Natural killer cell (primary cell): ENCODE measurements at regions not wholly inside any gene's neighbourhood (a gene's known extent, or its start where the extent isn't known, plus 50 kb on each side); places are given as distances from the start of the nearest gene placed in this dataset.

Experiments used
- ATAC-seq, 3 donors: fragments of 150-1000 bp in 2 of 3; fragments of 200-7000 bp in 1 of 3; cut with Tn5 transposase; 1 replicate in 1 of 3; 2 replicates in 2 of 3; pipeline ENCODE4 v1.10.0; 2021; ENCODE audit warnings: mild to moderate bottlenecking in 2 of 3, moderate library complexity in 2 of 3
- DNase-seq, 2 donors: peaks; one replicate each; pipeline versions ENCODE4 v3.0.0 to v3.0.0-alpha.2; 2013 to 2021; ENCODE audit warnings: mixed read lengths in 1 of 2
- H3K27ac ChIP-seq: one replicate; pipeline ENCODE4 v1.5.1; 2013; ENCODE audit warnings: mild to moderate bottlenecking, low read length
- H3K27me3 ChIP-seq: one replicate; pipeline ENCODE4 v1.6.1; 2013; ENCODE audit warnings: low read length; ENCODE audit not compliant: control insufficient read depth, insufficient read depth
- H3K36me3 ChIP-seq: one replicate; pipeline ENCODE4 v1.6.1; 2013; ENCODE audit warnings: low read length; ENCODE audit not compliant: control insufficient read depth, insufficient read depth
- H3K4me1 ChIP-seq: one replicate; pipeline ENCODE4 v1.6.1; 2013; ENCODE audit warnings: low read length; ENCODE audit not compliant: control insufficient read depth, insufficient read depth
- H3K4me3 ChIP-seq: one replicate; pipeline ENCODE4 v1.5.1; 2013; ENCODE audit warnings: low read length
- H3K9me3 ChIP-seq: one replicate; pipeline ENCODE4 v1.6.1; 2013; ENCODE audit warnings: low read length; ENCODE audit not compliant: control insufficient read depth, insufficient read depth
- H3K27ac Mint-ChIP-seq, 2 donors: one replicate each; pipeline ENCODE4 v1.8.0; 2022; ENCODE audit warnings: mild to moderate bottlenecking in 2 of 2, mixed read lengths in 2 of 2, moderate library complexity in 1 of 2
- H3K27me3 Mint-ChIP-seq, 2 donors: one replicate each; pipeline ENCODE4 v1.8.0; 2022; ENCODE audit warnings: low read depth in 2 of 2, mixed read lengths in 2 of 2
- H3K36me3 Mint-ChIP-seq: one replicate; pipeline ENCODE4 v1.8.0; 2022; ENCODE audit warnings: mixed read lengths
- H3K4me1 Mint-ChIP-seq, 2 donors: one replicate each; pipeline ENCODE4 v1.8.0; 2022; ENCODE audit warnings: mixed read lengths in 2 of 2
- H3K4me3 Mint-ChIP-seq: one replicate; pipeline ENCODE4 v1.8.0; 2022; ENCODE audit warnings: mild to moderate bottlenecking, moderate library complexity, mixed read lengths
- H3K9me3 Mint-ChIP-seq, 2 donors: one replicate each; pipeline ENCODE4 v1.8.0; 2022; ENCODE audit warnings: mixed read lengths in 2 of 2
- WGBS: methylation state at CpG from one replicate; pipeline ENCODE4 v1.1.7; 2013; ENCODE audit warnings: missing lambda C conversion rate; ENCODE audit not compliant: insufficient coverage; 5-methylcytosine and 5-hydroxymethylcytosine counted together
- intact Hi-C: fragments of 100-400 bp; cut with micrococcal nuclease; formaldehyde crosslinking; loops from one replicate; pipeline ENCODE4 v1.14.2; 2022
- TF ChIP-seq, protein P1 (sequence below): fragments of 200-600 bp; IDR thresholded peaks from one replicate; pipeline ENCODE4 v1.8.0; 2022; ENCODE audit warnings: antibody characterized with exemption

DNA sequence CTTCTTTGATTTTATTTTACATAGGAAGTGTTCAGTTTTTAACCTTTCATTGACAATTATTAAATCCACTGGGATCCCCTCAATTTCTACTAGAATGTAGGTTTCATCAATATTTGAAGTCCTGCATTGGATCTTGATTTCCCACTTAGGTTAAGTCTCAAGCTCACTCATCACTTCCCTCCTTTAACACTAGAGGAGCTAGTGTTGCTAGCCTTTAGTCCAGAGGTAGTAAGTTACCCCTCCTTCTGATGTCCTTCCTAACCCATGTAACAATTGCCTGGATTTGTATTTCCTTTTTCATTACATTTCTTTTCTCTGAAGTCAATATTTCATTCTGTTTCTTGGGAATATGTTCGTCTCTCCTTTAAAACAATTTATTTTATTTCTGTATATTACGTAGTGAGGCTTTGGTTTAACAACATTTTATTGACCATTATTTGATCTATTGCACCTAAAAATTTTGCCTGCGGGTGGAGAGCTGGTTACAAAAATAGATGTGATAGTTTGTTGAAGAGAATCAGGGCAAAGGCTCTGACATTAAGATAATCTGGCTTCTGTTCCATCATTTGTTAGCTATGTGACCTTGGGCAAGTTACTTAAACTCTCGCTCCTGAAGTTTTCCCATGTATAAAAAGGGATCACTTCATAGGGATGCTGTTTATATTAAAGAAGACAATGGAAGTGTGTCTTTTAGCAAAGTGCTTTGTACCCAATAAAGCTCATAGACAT is 833.0 kb downstream of the SLC4A3 start:
- 87% methylated on average over 2 of the region's 4 CpGs for WGBS
- intact Hi-C loops = no loop called here

DNA sequence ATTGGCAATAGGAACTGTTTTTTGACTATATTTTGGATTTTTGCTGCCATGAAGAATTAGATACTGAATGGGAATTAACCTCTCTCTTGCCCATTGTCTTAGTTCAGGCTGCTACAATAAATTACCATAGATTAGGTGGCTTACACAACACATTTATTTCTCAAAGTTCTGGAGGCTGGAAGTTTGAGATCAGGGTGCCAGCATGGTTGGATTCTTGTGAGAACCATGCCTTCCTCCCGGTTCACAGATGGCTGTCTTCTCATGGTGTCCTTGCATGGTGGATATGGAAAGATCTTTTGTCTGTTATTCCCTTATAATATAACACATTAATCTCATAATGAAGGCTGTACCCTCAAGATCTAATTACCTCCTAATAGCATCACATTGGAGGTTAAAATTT is 836.4 kb downstream of the SLC4A3 start:
- ATAC-seq = no peak
- no peaks in the 10 kb centered on the region for H3K36me3 ChIP-seq

More for the DNA sequence above, 833.0 kb downstream of the SLC4A3 start:
- TF ChIP-seq, protein P1, sequence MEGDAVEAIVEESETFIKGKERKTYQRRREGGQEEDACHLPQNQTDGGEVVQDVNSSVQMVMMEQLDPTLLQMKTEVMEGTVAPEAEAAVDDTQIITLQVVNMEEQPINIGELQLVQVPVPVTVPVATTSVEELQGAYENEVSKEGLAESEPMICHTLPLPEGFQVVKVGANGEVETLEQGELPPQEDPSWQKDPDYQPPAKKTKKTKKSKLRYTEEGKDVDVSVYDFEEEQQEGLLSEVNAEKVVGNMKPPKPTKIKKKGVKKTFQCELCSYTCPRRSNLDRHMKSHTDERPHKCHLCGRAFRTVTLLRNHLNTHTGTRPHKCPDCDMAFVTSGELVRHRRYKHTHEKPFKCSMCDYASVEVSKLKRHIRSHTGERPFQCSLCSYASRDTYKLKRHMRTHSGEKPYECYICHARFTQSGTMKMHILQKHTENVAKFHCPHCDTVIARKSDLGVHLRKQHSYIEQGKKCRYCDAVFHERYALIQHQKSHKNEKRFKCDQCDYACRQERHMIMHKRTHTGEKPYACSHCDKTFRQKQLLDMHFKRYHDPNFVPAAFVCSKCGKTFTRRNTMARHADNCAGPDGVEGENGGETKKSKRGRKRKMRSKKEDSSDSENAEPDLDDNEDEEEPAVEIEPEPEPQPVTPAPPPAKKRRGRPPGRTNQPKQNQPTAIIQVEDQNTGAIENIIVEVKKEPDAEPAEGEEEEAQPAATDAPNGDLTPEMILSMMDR = no peak
- H3K9me3 ChIP-seq = no peaks in the 10 kb centered on the region
- Mint-ChIP-seq H3K36me3 (no peaks in the 10 kb centered on the region), H3K9me3 (peaks cover 2 to 3% of the 10 kb centered on the region in 2 donors), H3K4me1 (no peaks in the 10 kb centered on the region), H3K27ac (no peak overlapping the region), H3K4me3 (no peak overlapping the region), H3K27me3 (no peaks in the 10 kb centered on the region)
- ATAC-seq = no peak
- no peaks in the 10 kb centered on the region for H3K36me3 ChIP-seq
- no peak for DNase-seq
- H3K4me3 ChIP-seq = no peak overlapping the region
- H3K27me3 ChIP-seq = no peaks in the 10 kb centered on the region
- H3K4me1 ChIP-seq = no peaks in the 10 kb centered on the region
- H3K27ac ChIP-seq = no peak overlapping the region

DNA sequence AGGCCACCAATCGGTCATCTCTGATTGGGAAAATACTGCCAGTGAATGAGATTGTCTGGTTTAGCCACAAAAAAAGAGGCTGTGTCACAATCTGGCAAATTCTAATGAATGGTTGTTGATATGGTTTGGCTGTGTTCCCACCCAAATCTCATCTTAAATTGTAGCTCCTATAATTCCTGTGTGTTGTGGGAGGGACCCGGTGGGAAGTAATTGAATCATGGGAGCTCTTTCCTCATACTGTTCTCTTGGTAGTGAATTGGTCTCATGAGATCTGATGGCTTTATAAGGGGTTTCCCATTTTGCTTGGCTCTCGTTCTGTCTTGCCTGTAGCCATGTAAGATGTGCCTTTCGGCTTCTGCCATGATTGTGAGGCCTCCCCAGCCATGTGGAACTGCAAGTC is 838.3 kb downstream of the SLC4A3 start:
- H3K4me1 ChIP-seq = no peaks in the 10 kb centered on the region
- TF ChIP-seq, protein P1 = no peak
- Mint-ChIP-seq H3K4me1 (no peaks in the 10 kb centered on the region), H3K36me3 (no peaks in the 10 kb centered on the region), H3K4me3 (no peak overlapping the region), H3K27ac (no peak overlapping the region), H3K9me3 (peaks cover 2 to 7% of the 10 kb centered on the region in 2 donors), H3K27me3 (no peaks in the 10 kb centered on the region)
- intact Hi-C loops = no loop called here
- ATAC-seq (no peak), DNase-seq (no peak)
- H3K9me3 ChIP-seq = no peaks in the 10 kb centered on the region
- H3K27ac ChIP-seq = no peak overlapping the region
- 95% methylated on average over 3 of the region's 4 CpGs for WGBS
- no peak overlapping the region for H3K4me3 ChIP-seq
- no peaks in the 10 kb centered on the region for H3K27me3 ChIP-seq
- H3K36me3 ChIP-seq = no peaks in the 10 kb centered on the region

More for the DNA sequence above, 836.4 kb downstream of the SLC4A3 start:
- H3K27me3 Mint-ChIP-seq = no peaks in the 10 kb centered on the region
- TF ChIP-seq, protein P1 = no peak
- intact Hi-C loops = no loop called here
- no peaks in the 10 kb centered on the region for H3K4me1 ChIP-seq
- no peak overlapping the region for H3K27ac ChIP-seq
- H3K36me3 Mint-ChIP-seq = no peaks in the 10 kb centered on the region
- no peak for DNase-seq
- H3K27ac Mint-ChIP-seq = no peak overlapping the region
- H3K9me3 Mint-ChIP-seq = peaks cover 2 to 7% of the 10 kb centered on the region in 2 donors
- WGBS = no CpG with 5 or more reads among the region's 1 CpG
- no peak overlapping the region for H3K4me3 ChIP-seq
- no peak overlapping the region for H3K4me3 Mint-ChIP-seq
- no peaks in the 10 kb centered on the region for H3K4me1 Mint-ChIP-seq
- H3K27me3 ChIP-seq = no peaks in the 10 kb centered on the region
- no peaks in the 10 kb centered on the region for H3K9me3 ChIP-seq

DNA sequence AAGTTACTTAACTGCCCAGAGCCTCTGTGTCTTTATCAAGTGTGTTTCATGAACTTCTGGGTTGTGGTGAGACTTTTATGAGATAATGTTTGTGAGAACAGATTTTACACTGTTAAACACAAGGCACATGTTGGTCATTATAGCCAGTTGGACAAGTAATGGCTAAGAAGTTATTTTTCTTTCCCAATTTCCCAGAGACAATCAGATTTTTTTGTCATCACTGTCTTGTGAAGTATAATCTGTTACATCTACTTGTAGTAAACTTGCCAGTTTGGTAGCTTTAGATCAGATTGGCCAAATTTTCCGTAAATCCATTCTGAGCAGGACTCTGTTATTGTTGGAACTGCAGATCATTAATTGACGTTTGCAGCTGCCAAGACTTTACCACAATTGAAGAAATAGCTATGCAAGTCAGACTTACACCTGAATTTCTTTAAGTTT is 838.8 kb downstream of the SLC4A3 start:
- Histone ChIP-seq H3K27ac (no peak overlapping the region), H3K36me3 (no peaks in the 10 kb centered on the region), H3K4me1 (no peaks in the 10 kb centered on the region), H3K4me3 (no peak overlapping the region), H3K9me3 (no peaks in the 10 kb centered on the region), H3K27me3 (no peaks in the 10 kb centered on the region)
- ATAC-seq = no peak
- DNase-seq = no peak
- WGBS = 44% methylated on average over 2 of the region's 2 CpGs
- no peaks in the 10 kb centered on the region for H3K36me3 Mint-ChIP-seq
- H3K27ac Mint-ChIP-seq = no peak overlapping the region
- no peaks in the 10 kb centered on the region for H3K4me1 Mint-ChIP-seq
- TF ChIP-seq, protein P1 = no peak
- H3K27me3 Mint-ChIP-seq = no peaks in the 10 kb centered on the region
- H3K4me3 Mint-ChIP-seq = no peak overlapping the region
- H3K9me3 Mint-ChIP-seq = peaks cover 2 to 7% of the 10 kb centered on the region in 2 donors
- intact Hi-C loops = no loop called here
